ENCODE measurements at regions not wholly inside any gene's neighbourhood (a gene's known extent, or its start where the extent isn't known, plus 50 kb on each side); places are given as distances from the start of the nearest gene placed in this dataset.

GRCh38 chr12:45675534-45675933, 54.0 kb upstream of the ARID2 start:
- TF ChIP-seq CTCF (IDR thresholded peaks at IDR 0.05) (no peak), POLR2A (IDR thresholded peaks at IDR 0.05) (no peak)
